ENCODE measurements at regions not wholly inside any gene's neighbourhood (a gene's known extent, or its start where the extent isn't known, plus 50 kb on each side); places are given as distances from the start of the nearest gene placed in this dataset.

DNA sequence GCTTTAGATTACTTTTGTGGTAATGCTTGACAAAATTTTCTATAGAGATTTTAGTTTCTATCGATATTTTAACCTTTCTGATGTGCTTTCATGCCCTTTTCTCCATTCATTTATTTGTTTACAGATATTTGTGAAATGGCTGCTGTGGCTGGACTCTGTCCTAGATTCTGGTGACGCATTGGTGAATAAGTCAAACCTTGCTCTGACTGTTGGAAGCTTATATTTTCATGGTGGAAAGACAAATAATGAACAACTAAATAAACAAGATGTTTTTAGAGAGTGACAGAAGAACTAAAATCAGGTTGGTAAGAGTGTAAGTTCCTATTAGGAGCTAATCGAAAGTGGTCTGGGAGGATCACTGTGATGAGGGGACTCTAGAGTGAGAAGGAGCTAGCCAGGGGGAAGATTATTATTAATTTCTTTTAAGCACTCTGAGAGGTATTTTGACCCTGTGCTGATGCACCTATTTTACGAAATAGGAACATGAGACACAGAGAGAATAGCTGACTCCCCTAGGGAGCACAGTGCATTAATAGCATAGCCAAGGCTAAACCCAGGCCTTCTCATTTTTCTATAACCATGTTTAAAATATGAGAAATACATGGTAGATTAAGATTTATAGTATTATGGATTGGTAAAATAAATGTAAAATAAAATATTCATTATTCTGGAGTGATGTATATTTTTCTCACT, 411.9 kb upstream of the ARRDC3 start:
- TF ChIP-seq, protein P1, sequence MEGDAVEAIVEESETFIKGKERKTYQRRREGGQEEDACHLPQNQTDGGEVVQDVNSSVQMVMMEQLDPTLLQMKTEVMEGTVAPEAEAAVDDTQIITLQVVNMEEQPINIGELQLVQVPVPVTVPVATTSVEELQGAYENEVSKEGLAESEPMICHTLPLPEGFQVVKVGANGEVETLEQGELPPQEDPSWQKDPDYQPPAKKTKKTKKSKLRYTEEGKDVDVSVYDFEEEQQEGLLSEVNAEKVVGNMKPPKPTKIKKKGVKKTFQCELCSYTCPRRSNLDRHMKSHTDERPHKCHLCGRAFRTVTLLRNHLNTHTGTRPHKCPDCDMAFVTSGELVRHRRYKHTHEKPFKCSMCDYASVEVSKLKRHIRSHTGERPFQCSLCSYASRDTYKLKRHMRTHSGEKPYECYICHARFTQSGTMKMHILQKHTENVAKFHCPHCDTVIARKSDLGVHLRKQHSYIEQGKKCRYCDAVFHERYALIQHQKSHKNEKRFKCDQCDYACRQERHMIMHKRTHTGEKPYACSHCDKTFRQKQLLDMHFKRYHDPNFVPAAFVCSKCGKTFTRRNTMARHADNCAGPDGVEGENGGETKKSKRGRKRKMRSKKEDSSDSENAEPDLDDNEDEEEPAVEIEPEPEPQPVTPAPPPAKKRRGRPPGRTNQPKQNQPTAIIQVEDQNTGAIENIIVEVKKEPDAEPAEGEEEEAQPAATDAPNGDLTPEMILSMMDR (conservative IDR thresholded peaks at IDR 0.05; ENCODE audit: low read length) = no peak
- no peak for TF ChIP-seq EZH2phosphoT487 (IDR thresholded peaks at IDR 0.05; ENCODE audit: borderline replicate concordance, low read depth, low read length)

Measured in OCI-LY7 (cell line).